Right cardiac atrium (tissue), 5 donors: ENCODE measurements at regions not wholly inside any gene's neighbourhood (a gene's known extent, or its start where the extent isn't known, plus 50 kb on each side); places are given as distances from the start of the nearest gene placed in this dataset.

ENCODE experiments used
- ATAC-seq, 2 donors: fragments of 200-7000 bp; cut with Tn5 transposase; one replicate each; pipeline versions ENCODE4 v1.8.0 to v1.9.1; 2020; ENCODE audit warnings: moderate library complexity in 2 of 2, mild to moderate bottlenecking in 1 of 2
- DNase-seq, 3 donors: peaks; one replicate each; pipeline ENCODE4 v3.0.0-alpha.2; 2020
- H3K27ac ChIP-seq: one replicate; pipeline ENCODE4 v1.5.1; 2013; ENCODE audit warnings: mild to moderate bottlenecking, low read length, control low read depth, moderate library complexity
- H3K27me3 ChIP-seq: one replicate; pipeline ENCODE4 v1.6.1; 2013; ENCODE audit not compliant: control insufficient read depth, insufficient read depth
- H3K4me1 ChIP-seq: one replicate; pipeline ENCODE4 v1.6.1; 2013; ENCODE audit warnings: low read length; ENCODE audit not compliant: control insufficient read depth, insufficient read depth
- H3K4me3 ChIP-seq: one replicate; pipeline ENCODE4 v1.5.1; 2013; ENCODE audit warnings: low read length, control low read depth
- H3K9me3 ChIP-seq: one replicate; pipeline ENCODE4 v1.6.1; 2013; ENCODE audit warnings: low read length; ENCODE audit not compliant: control insufficient read depth
- WGBS: extraction: QIAGEN DNeasy Blood & Tissue Kit; methylation state at CpG from one replicate; pipeline ENCODE4 v1.1.7; 2013; 5-methylcytosine and 5-hydroxymethylcytosine counted together
- intact Hi-C, 4 donors: fragments of 100-400 bp; cut with DNase I; formaldehyde crosslinking; loops; one replicate each; pipeline versions ENCODE4 v1.11.0 to v1.14.0; 2022 to 2023
- donor health status: healthy with polysubstance abuse.
- donor health status: DM: no; HTN: yes; CAD: no.
- donor health status: DM: no; HTN: no; CAD: no.
- donor health status: DM: no; HTN: yes; CAD: no; lungs with severe emphysema.
- donor health status: DM: yes; HTN: yes; CAD: no.

- no peaks in the 10 kb centered on the region for H3K4me1 ChIP-seq
- H3K27ac ChIP-seq, result no peak overlapping the region
- ATAC-seq, result peak; percentile 55 to 56
- H3K27me3 ChIP-seq, result no peaks in the 10 kb centered on the region
- WGBS, result 22% methylated on average over 17 of the region's 17 CpGs
- DNase-seq, result peak; percentile 40 to 84 (median 79)
- intact Hi-C loops, result loop anchor here in 3 of 4 donors (2.0 to 5.0 kb wide), 3 partner anchors 203 to 205 kb away; no protein-coding TSS in a partner anchor
- no peak overlapping the region for H3K4me3 ChIP-seq
- no peaks in the 10 kb centered on the region for H3K9me3 ChIP-seq
Observed at GRCh38 chr11:64447831-64448598, 89.1 kb downstream of the RPS6KA4 start.

- Histone ChIP-seq H3K4me3 (no peak overlapping the region), H3K9me3 (no peaks in the 10 kb centered on the region), H3K27ac (no peak overlapping the region), H3K27me3 (no peaks in the 10 kb centered on the region), H3K4me1 (no peaks in the 10 kb centered on the region)
- ATAC-seq, result peak; percentile 95 to 97
- peak; percentile 83 to 94 (median 94) for DNase-seq
- intact Hi-C loops, result loop anchor here in 3 of 4 donors (2.0 to 5.0 kb wide), 3 partner anchors 202 to 204 kb away; no protein-coding TSS in a partner anchor
- 2% methylated on average over 37 of the region's 37 CpGs for WGBS
Observed at GRCh38 chr11:64448599-64449380, 89.8 kb downstream of the RPS6KA4 start.

GRCh38 chr11:64449381-64450167 is 90.6 kb downstream of the RPS6KA4 start:
- no peak overlapping the region for H3K4me3 ChIP-seq
- H3K9me3 ChIP-seq, result no peaks in the 10 kb centered on the region
- intact Hi-C loops, result loop anchor here (2.0 to 10.0 kb wide), 4 partner anchors 195 to 203 kb away; no protein-coding TSS in a partner anchor
- H3K27ac ChIP-seq, result no peak overlapping the region
- H3K27me3 ChIP-seq, result no peaks in the 10 kb centered on the region
- DNase-seq (peak; percentile 50 to 81 (median 70)), ATAC-seq (peak; percentile 78 to 88)
- WGBS, result 24% methylated on average over 31 of the region's 31 CpGs
- no peaks in the 10 kb centered on the region for H3K4me1 ChIP-seq

GRCh38 chr11:64450168-64450560 is 91.2 kb downstream of the RPS6KA4 start:
- no peak for ATAC-seq
- Histone ChIP-seq H3K27ac (no peak overlapping the region), H3K4me1 (no peaks in the 10 kb centered on the region), H3K4me3 (no peak overlapping the region), H3K27me3 (no peaks in the 10 kb centered on the region), H3K9me3 (no peaks in the 10 kb centered on the region)
- DNase-seq, result no peak
- WGBS, result 88% methylated on average over 2 of the region's 2 CpGs
- intact Hi-C loops, result loop anchor here in 1 of 4 donors (10.0 kb wide), 1 partner anchor 195 kb away; no protein-coding TSS in a partner anchor

GRCh38 chr11:64451856-64452255 is 92.9 kb downstream of the RPS6KA4 start:
- no peak for DNase-seq
- no peak overlapping the region for H3K4me3 ChIP-seq
- no peak overlapping the region for H3K27ac ChIP-seq
- intact Hi-C loops, result loop anchor here in 1 of 4 donors (10.0 kb wide), 1 partner anchor 193 kb away; no protein-coding TSS in a partner anchor
- 62% methylated on average over 7 of the region's 7 CpGs for WGBS
- H3K4me1 ChIP-seq, result no peaks in the 10 kb centered on the region
- ATAC-seq, result no peak
- H3K27me3 ChIP-seq, result no peaks in the 10 kb centered on the region
- H3K9me3 ChIP-seq, result no peaks in the 10 kb centered on the region

GRCh38 chr11:64453466-64453865 is 94.5 kb downstream of the RPS6KA4 start:
- H3K4me1 ChIP-seq, result no peaks in the 10 kb centered on the region
- intact Hi-C loops, result loop anchor here in 1 of 4 donors (10.0 kb wide), 1 partner anchor 191 kb away; no protein-coding TSS in a partner anchor
- no peak overlapping the region for H3K4me3 ChIP-seq
- no peak overlapping the region for H3K27ac ChIP-seq
- no peak for ATAC-seq
- H3K9me3 ChIP-seq, result no peaks in the 10 kb centered on the region
- no peak for DNase-seq
- no peaks in the 10 kb centered on the region for H3K27me3 ChIP-seq
- 85% methylated on average over 1 of the region's 1 CpG for WGBS

- intact Hi-C loops, result loop anchor here in 1 of 4 donors (10.0 kb wide), 1 partner anchor 189 kb away; no protein-coding TSS in a partner anchor
- Histone ChIP-seq H3K4me1 (no peaks in the 10 kb centered on the region), H3K27me3 (no peaks in the 10 kb centered on the region), H3K9me3 (no peaks in the 10 kb centered on the region), H3K4me3 (no peak overlapping the region), H3K27ac (no peak overlapping the region)
- ATAC-seq, result no peak
- 82% methylated on average over 22 of the region's 22 CpGs for WGBS
- DNase-seq, result no peak
Observed at GRCh38 chr11:64455456-64456261, 96.7 kb downstream of the RPS6KA4 start.

GRCh38 chr11:64456509-64457320 is 97.8 kb downstream of the RPS6KA4 start:
- Histone ChIP-seq H3K4me1 (no peaks in the 10 kb centered on the region), H3K27me3 (no peaks in the 10 kb centered on the region), H3K4me3 (no peak overlapping the region), H3K9me3 (no peaks in the 10 kb centered on the region), H3K27ac (no peak overlapping the region)
- ATAC-seq (no peak), DNase-seq (no peak)
- 88% methylated on average over 23 of the region's 23 CpGs for WGBS
- intact Hi-C loops, result loop anchor here in 1 of 4 donors (10.0 kb wide), 1 partner anchor 188 kb away; no protein-coding TSS in a partner anchor

GRCh38 chr11:64457416-64458010 is 98.2 kb upstream of the SLC22A11 start:
- Histone ChIP-seq H3K27ac (no peak overlapping the region), H3K27me3 (no peaks in the 10 kb centered on the region), H3K4me1 (no peaks in the 10 kb centered on the region), H3K9me3 (no peaks in the 10 kb centered on the region), H3K4me3 (no peak overlapping the region)
- ATAC-seq (peak in 1 of 2 donors; percentile 32), DNase-seq (no peak)
- 89% methylated on average over 12 of the region's 12 CpGs for WGBS
- intact Hi-C loops, result loop anchor here in 1 of 4 donors (10.0 kb wide), 1 partner anchor 187 kb away; no protein-coding TSS in a partner anchor
